HAP-1 (cell line): ENCODE measurements at regions not wholly inside any gene's neighbourhood (a gene's known extent, or its start where the extent isn't known, plus 50 kb on each side); places are given as distances from the start of the nearest gene placed in this dataset.
A peak's percentile ranks its signal among the peaks of the same experiment; 100 is the strongest.

Source experiments
- DNase-seq, 2 experiments: peaks; one replicate each; pipeline ENCODE4 v3.0.0-alpha.2; 2016 to 2020; ENCODE audit warnings: low spot score in 2 of 2
- H3K27me3 ChIP-seq: fragments of 250-450 bp; sonication (Bioruptor Pico); 2 replicates; pipeline ENCODE4 v1.5.1; 2020; ENCODE audit warnings: low read depth, mild to moderate bottlenecking, moderate library complexity
- H3K36me3 ChIP-seq: fragments of 250-450 bp; sonication (Bioruptor Pico); replicated peaks from 2 replicates; pipeline ENCODE4 v1.5.1; 2020; ENCODE audit warnings: mild to moderate bottlenecking
- H3K4me1 ChIP-seq: fragments of 250-450 bp; sonication (Bioruptor Pico); 2 replicates; pipeline ENCODE4 v1.5.1; 2020; ENCODE audit warnings: mild to moderate bottlenecking
- H3K4me3 ChIP-seq: fragments of 250-450 bp; sonication (Bioruptor Pico); 2 replicates; pipeline ENCODE4 v1.5.1; 2020; ENCODE audit warnings: mild to moderate bottlenecking, moderate library complexity
- H3K9me3 ChIP-seq: fragments of 250-450 bp; sonication (Bioruptor Pico); 2 replicates; pipeline ENCODE4 v1.5.1; 2020; ENCODE audit warnings: mild to moderate bottlenecking, moderate library complexity
- in situ Hi-C: fragments of 300-500 bp; cut with MboI; formaldehyde crosslinking; loops from 3 replicates; pipeline ENCODE4 v1.14.3; 2020; ENCODE audit warnings: low sequenced_read_pairs, inconsistent platforms, mixed read lengths

DNA sequence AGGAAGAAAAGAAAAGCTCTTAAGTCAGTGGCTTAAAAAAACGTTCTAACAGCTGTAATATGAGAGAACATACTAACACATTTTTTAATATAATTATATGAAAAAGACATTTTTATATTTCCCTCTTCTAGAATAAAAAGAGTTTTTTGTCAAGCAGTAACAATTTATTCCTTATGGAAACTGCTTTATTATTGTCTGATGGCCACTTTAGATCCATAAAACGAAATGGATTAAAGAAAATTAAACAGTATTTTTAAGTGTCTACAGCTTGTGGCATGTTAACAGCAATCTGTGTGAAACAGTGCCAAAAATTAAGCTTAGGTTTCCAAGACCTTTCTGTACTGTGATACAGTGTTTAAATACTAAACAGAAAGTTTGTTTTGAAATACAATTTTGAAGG lies 55.5 kb upstream of the TENM3 start:
- Histone ChIP-seq H3K9me3 (no peaks in the 10 kb centered on the region), H3K4me1 (peaks cover 47% of the 10 kb centered on the region), H3K36me3 (no peaks in the 10 kb centered on the region), H3K4me3 (no peak overlapping the region), H3K27me3 (no peaks in the 10 kb centered on the region)
- DNase-seq, result no peak
- in situ Hi-C loops, result no loop called here

DNA sequence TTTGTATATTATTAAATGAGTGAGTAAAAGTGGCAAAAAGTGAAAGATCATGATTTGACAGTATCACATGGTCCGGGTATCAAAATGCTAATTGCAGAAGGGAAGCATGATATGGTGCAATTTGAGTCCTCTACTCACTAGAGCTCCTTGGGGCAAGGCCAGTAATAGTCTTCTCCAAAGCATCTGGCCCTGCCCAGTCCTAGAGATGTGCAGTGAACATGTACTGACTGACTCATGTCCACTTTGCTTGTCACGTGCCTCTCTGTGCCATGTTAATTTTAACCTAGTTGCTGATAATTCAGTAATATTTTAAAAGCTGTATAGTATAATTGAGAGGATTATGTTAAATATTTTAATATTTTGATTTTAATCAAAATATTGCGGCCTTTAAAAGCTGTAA lies 54.6 kb upstream of the TENM3 start:
- in situ Hi-C loops, result no loop called here
- H3K27me3 ChIP-seq, result no peaks in the 10 kb centered on the region
- H3K4me3 ChIP-seq, result no peak overlapping the region
- no peaks in the 10 kb centered on the region for H3K9me3 ChIP-seq
- H3K4me1 ChIP-seq, result peaks cover 53% of the 10 kb centered on the region
- no peak for DNase-seq
- no peaks in the 10 kb centered on the region for H3K36me3 ChIP-seq

DNA sequence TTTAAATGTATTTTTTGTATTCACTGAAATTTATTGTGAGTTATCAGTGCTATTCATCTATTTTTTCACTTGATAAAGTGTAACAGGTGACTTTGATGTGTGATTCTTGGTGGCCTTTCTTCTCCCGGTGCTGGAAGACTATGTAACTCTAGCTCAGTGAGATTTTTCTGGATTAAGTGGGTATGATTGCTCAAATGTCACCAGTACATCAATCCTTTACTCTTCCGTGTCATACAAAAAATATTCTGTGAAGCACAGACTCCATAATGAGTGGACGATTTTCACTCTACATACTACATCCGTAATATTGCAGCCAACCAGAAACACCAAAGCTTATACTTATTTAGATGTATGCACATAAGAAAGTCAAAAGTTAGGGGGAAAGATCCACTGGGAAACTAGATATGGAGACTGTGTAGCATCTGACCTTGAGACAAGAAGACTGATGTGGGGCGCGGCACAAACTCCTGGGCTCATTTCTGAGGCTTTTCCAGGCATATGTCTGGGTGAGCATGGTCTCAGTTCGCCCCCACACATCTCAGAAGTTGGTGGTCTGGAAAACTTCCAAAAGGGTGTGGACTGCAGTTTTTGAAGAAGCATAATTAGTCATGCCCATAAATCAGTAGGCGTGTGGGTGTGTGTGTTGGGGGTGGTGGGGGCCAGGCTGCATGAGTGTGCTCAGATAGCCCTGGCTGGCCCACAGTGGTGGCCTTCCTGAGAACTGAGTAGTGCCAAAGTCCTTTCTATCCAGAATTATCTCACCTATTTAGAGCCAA lies 53.9 kb upstream of the TENM3 start:
- no peaks in the 10 kb centered on the region for H3K36me3 ChIP-seq
- H3K9me3 ChIP-seq, result no peaks in the 10 kb centered on the region
- H3K4me3 ChIP-seq, result no peak overlapping the region
- in situ Hi-C loops, result no loop called here
- H3K27me3 ChIP-seq, result no peaks in the 10 kb centered on the region
- H3K4me1 ChIP-seq, result peaks cover 59% of the 10 kb centered on the region
- peak in 1 of 2 experiments; percentile 59 for DNase-seq

DNA sequence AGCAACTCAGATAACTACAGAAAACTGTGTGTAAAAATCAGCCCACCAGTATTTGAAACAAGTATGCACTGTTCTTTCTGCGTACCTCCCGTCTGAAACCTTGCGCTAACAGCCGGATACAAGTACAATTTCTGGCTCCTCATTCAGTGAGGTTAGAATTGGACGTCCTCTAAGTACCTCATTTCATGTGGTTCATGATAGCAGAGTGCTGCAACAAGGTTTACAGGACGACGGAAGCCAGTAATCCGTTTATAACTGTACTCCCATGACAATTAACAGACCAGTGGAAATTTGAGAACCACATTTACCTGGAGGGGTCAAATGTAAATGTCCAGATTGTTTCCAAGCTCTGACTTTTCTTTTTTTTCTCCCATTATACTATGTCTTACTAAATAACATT lies 52.9 kb upstream of the TENM3 start:
- H3K4me1 ChIP-seq, result peaks cover 65% of the 10 kb centered on the region
- peak; percentile 30 to 72 for DNase-seq
- H3K9me3 ChIP-seq, result no peaks in the 10 kb centered on the region
- no peak overlapping the region for H3K4me3 ChIP-seq
- no peaks in the 10 kb centered on the region for H3K27me3 ChIP-seq
- H3K36me3 ChIP-seq, result no peaks in the 10 kb centered on the region
- in situ Hi-C loops, result no loop called here

DNA sequence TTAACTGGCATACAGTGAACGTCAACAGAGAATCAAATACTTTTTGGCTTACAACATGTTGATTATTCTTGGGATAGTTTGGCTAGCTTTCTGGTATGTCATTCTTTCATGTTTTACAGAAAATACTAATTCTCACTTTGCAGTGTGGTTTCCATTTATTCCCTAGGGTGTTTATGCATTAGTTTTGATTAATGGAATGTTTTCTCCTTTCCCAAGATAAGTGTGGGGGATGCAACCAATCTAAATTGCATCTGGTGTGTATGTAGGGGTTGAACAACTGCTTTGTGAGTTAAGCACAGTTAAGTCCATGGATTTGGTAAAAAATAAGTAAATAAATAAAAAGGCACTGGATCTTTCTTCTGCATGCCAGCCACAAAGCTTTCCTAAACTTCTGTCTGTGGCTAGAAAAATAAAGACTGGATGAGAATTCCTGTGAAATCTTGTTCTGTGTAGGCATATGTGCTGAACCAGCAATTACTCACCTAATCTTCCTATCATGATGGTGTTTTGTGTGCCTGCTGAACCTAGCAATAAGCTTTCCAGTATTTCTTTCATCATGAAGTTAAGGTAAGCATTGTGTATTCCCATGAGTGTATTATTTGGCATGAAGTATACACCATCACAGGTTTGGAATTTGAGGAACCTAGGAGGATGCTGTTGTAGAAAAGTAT lies 50.6 kb upstream of the TENM3 start:
- Histone ChIP-seq H3K4me1 (peaks cover 66% of the 10 kb centered on the region), H3K36me3 (no peaks in the 10 kb centered on the region), H3K9me3 (no peaks in the 10 kb centered on the region), H3K27me3 (no peaks in the 10 kb centered on the region), H3K4me3 (no peak overlapping the region)
- in situ Hi-C loops, result no loop called here
- DNase-seq, result no peak

DNA sequence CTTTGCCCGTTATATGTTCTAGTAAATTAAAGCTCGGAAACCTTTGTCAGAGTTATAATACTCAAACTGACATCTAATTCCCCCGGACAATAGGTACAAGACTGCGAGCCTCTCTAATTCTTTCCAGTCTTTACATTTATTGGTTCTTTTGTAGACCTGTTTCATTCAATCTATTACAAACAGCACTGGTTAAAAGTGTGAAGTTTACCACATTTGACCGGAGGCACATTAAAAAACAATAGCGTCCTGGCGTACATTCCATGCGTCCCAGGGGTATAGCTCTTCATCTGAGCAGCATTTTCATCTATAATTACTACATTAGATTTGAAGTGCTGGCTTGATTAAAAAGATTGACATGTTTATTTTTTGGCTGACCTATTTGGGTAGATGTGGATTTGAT lies 49.9 kb upstream of the TENM3 start:
- Histone ChIP-seq H3K4me3 (no peak overlapping the region), H3K4me1 (peaks cover 70% of the 10 kb centered on the region), H3K9me3 (no peaks in the 10 kb centered on the region), H3K36me3 (no peaks in the 10 kb centered on the region), H3K27me3 (no peaks in the 10 kb centered on the region)
- DNase-seq, result peak; percentile 88 to 100
- in situ Hi-C loops, result no loop called here
